OCI-LY7 (cell line): ENCODE measurements at regions not wholly inside any gene's neighbourhood (a gene's known extent, or its start where the extent isn't known, plus 50 kb on each side); places are given as distances from the start of the nearest gene placed in this dataset.

Experiments used
- CTCF ChIP-seq: fragments of 200-600 bp; sonication (generic); conservative IDR thresholded peaks from 2 replicates; pipeline ENCODE4 v1.5.1; 2014; ENCODE audit warnings: mild to moderate bottlenecking, antibody characterized with exemption, low read length, moderate library complexity, mixed read lengths
- EZH2phosphoT487 ChIP-seq: fragments of 200-600 bp; sonication (generic); IDR thresholded peaks from 2 replicates; pipeline ENCODE4 v1.6.1; 2018; ENCODE audit warnings: low read depth, borderline replicate concordance, mild to moderate bottlenecking, mixed run types, antibody characterized with exemption, low read length, moderate library complexity, mixed read lengths

DNA sequence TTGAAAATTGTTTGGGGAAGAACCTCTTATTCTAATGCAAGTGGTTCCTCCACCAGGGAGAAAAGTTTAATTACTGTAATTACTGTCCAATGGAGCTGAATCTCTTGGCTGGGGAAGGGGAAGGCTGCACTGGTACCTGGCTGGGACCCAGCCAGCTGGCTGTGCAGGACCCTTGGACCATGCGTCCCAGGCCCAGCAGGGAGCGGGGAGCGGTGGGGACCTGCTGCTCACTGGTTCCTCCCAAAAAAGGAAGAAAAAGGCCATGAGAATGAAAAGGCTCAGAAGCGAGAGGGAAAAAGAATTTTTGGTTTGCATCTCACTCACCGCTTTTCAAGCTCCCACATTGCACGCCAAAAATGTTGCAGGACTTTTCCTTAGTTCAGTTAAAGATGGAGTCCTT, 333.5 kb downstream of the FAM47B start:
- no peak for TF ChIP-seq CTCF
- no peak for TF ChIP-seq EZH2phosphoT487
